HG03280 (cell line): ENCODE measurements at regions not wholly inside any gene's neighbourhood (a gene's known extent, or its start where the extent isn't known, plus 50 kb on each side); places are given as distances from the start of the nearest gene placed in this dataset.

Experiments used
- ATAC-seq: cut with Tn5 transposase; IDR thresholded peaks from one replicate; pipeline ENCODE4 v1.9.1; 2021; ENCODE audit warnings: mild to moderate bottlenecking, moderate library complexity; ENCODE audit not compliant: unreplicated experiment

- no peak for ATAC-seq
Observed at GRCh38 chr4:17339376-17339775, 172.5 kb downstream of the QDPR start.

GRCh38 chr4:17336986-17337385 is 174.9 kb downstream of the QDPR start:
- ATAC-seq: no peak

- ATAC-seq: peak; percentile 96
Observed at GRCh38 chr4:17336524-17336961, 175.3 kb downstream of the QDPR start.

GRCh38 chr4:17336069-17336468 is 175.8 kb downstream of the QDPR start:
- no peak for ATAC-seq

- no peak for ATAC-seq
Observed at GRCh38 chr4:17335371-17335770, 176.5 kb downstream of the QDPR start.

GRCh38 chr4:17332478-17332877 is 179.4 kb downstream of the QDPR start:
- no peak for ATAC-seq

- ATAC-seq: no peak
Observed at GRCh38 chr4:17329046-17329445, 182.8 kb downstream of the QDPR start.

GRCh38 chr4:17328141-17328815 is 183.6 kb downstream of the QDPR start:
- no peak for ATAC-seq

GRCh38 chr4:17327591-17327990 is 184.3 kb downstream of the QDPR start:
- ATAC-seq: no peak

GRCh38 chr4:17326756-17327155 is 185.1 kb downstream of the QDPR start:
- no peak for ATAC-seq

GRCh38 chr4:17325098-17325497 is 186.8 kb downstream of the QDPR start:
- ATAC-seq: no peak

- ATAC-seq: peak; percentile 54
Observed at GRCh38 chr4:17324386-17324830, 187.5 kb downstream of the QDPR start.

GRCh38 chr4:17323554-17324385 is 188.1 kb downstream of the QDPR start:
- peak; percentile 12 for ATAC-seq

- ATAC-seq: no peak
Observed at GRCh38 chr4:17322514-17322913, 189.4 kb downstream of the QDPR start.

GRCh38 chr4:17320046-17320445 is 191.8 kb downstream of the QDPR start:
- ATAC-seq: no peak

- no peak for ATAC-seq
Observed at GRCh38 chr4:17317526-17317925, 194.4 kb downstream of the QDPR start.

- no peak for ATAC-seq
Observed at GRCh38 chr4:17316566-17316965, 195.3 kb downstream of the QDPR start.

- no peak for ATAC-seq
Observed at GRCh38 chr4:17315459-17315858, 196.4 kb downstream of the QDPR start.

GRCh38 chr4:17313194-17313593 is 198.7 kb downstream of the QDPR start:
- no peak for ATAC-seq

GRCh38 chr4:17310269-17310652 is 201.6 kb downstream of the QDPR start:
- peak; percentile 76 for ATAC-seq

GRCh38 chr4:17309567-17310268 is 202.2 kb downstream of the QDPR start:
- ATAC-seq: no peak

- peak; percentile 65 for ATAC-seq
Observed at GRCh38 chr4:17301869-17302268, 210.0 kb downstream of the QDPR start.
